ENCODE measurements at regions not wholly inside any gene's neighbourhood (a gene's known extent, or its start where the extent isn't known, plus 50 kb on each side); places are given as distances from the start of the nearest gene placed in this dataset.

GRCh38 chr12:24244801-24245200, 295.3 kb upstream of the SOX5 start:
- Mint-ChIP-seq H3K36me3 (no peaks in the 10 kb centered on the region), H3K9me3 (peaks cover 5 to 6% of the 10 kb centered on the region in 2 donors), H3K27ac (no peak overlapping the region), H3K4me3 (no peak overlapping the region), H3K4me1 (no peaks in the 10 kb centered on the region), H3K27me3 (ENCODE audit: low read depth in 2 of 2) (no peaks in the 10 kb centered on the region)
- ATAC-seq (no peak), DNase-seq (no peak)
- TF ChIP-seq, protein P1, sequence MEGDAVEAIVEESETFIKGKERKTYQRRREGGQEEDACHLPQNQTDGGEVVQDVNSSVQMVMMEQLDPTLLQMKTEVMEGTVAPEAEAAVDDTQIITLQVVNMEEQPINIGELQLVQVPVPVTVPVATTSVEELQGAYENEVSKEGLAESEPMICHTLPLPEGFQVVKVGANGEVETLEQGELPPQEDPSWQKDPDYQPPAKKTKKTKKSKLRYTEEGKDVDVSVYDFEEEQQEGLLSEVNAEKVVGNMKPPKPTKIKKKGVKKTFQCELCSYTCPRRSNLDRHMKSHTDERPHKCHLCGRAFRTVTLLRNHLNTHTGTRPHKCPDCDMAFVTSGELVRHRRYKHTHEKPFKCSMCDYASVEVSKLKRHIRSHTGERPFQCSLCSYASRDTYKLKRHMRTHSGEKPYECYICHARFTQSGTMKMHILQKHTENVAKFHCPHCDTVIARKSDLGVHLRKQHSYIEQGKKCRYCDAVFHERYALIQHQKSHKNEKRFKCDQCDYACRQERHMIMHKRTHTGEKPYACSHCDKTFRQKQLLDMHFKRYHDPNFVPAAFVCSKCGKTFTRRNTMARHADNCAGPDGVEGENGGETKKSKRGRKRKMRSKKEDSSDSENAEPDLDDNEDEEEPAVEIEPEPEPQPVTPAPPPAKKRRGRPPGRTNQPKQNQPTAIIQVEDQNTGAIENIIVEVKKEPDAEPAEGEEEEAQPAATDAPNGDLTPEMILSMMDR (IDR thresholded peaks at IDR 0.05): no peak
- Histone ChIP-seq H3K36me3 (ENCODE audit: control insufficient read depth, insufficient read depth, low read length) (no peaks in the 10 kb centered on the region), H3K9me3 (ENCODE audit: control insufficient read depth, insufficient read depth, low read length) (no peaks in the 10 kb centered on the region), H3K27ac (ENCODE audit: low read length) (no peak overlapping the region), H3K27me3 (ENCODE audit: control insufficient read depth, insufficient read depth, low read length) (no peaks in the 10 kb centered on the region), H3K4me1 (ENCODE audit: control insufficient read depth, insufficient read depth, low read length) (no peaks in the 10 kb centered on the region), H3K4me3 (ENCODE audit: low read length) (no peak overlapping the region)
- intact Hi-C loops (cut with micrococcal nuclease): no loop called here
- 91% methylated on average over 3 of the region's 3 CpGs for WGBS (ENCODE audit: insufficient coverage)

GRCh38 chr12:24244231-24244630, 294.8 kb upstream of the SOX5 start:
- no peak overlapping the region for H3K27ac Mint-ChIP-seq
- TF ChIP-seq, protein P1 (IDR thresholded peaks at IDR 0.05): no peak
- H3K36me3 ChIP-seq (ENCODE audit: control insufficient read depth, insufficient read depth, low read length): no peaks in the 10 kb centered on the region
- no peaks in the 10 kb centered on the region for H3K9me3 ChIP-seq (ENCODE audit: control insufficient read depth, insufficient read depth, low read length)
- no peaks in the 10 kb centered on the region for H3K27me3 Mint-ChIP-seq (ENCODE audit: low read depth in 2 of 2)
- peaks cover 4 to 5% of the 10 kb centered on the region in 2 donors for H3K9me3 Mint-ChIP-seq
- no peak for ATAC-seq
- no peaks in the 10 kb centered on the region for H3K36me3 Mint-ChIP-seq
- intact Hi-C loops (cut with micrococcal nuclease): no loop called here
- WGBS (ENCODE audit: insufficient coverage): 92% methylated on average over 4 of the region's 4 CpGs
- H3K4me1 Mint-ChIP-seq: no peaks in the 10 kb centered on the region
- DNase-seq: no peak
- H3K4me3 Mint-ChIP-seq: no peak overlapping the region
- H3K27me3 ChIP-seq (ENCODE audit: control insufficient read depth, insufficient read depth, low read length): no peaks in the 10 kb centered on the region
- H3K4me3 ChIP-seq (ENCODE audit: low read length): no peak overlapping the region
- no peaks in the 10 kb centered on the region for H3K4me1 ChIP-seq (ENCODE audit: control insufficient read depth, insufficient read depth, low read length)
- H3K27ac ChIP-seq (ENCODE audit: low read length): no peak overlapping the region

GRCh38 chr12:24240707-24241106, 291.2 kb upstream of the SOX5 start:
- Histone ChIP-seq H3K27ac (ENCODE audit: low read length) (no peak overlapping the region), H3K9me3 (ENCODE audit: control insufficient read depth, insufficient read depth, low read length) (no peaks in the 10 kb centered on the region), H3K4me3 (ENCODE audit: low read length) (no peak overlapping the region), H3K36me3 (ENCODE audit: control insufficient read depth, insufficient read depth, low read length) (no peaks in the 10 kb centered on the region), H3K27me3 (ENCODE audit: control insufficient read depth, insufficient read depth, low read length) (no peaks in the 10 kb centered on the region), H3K4me1 (ENCODE audit: control insufficient read depth, insufficient read depth, low read length) (no peaks in the 10 kb centered on the region)
- 100% methylated on average over 1 of the region's 1 CpG for WGBS (ENCODE audit: insufficient coverage)
- Mint-ChIP-seq H3K27me3 (ENCODE audit: low read depth in 2 of 2) (no peaks in the 10 kb centered on the region), H3K27ac (no peak overlapping the region), H3K36me3 (no peaks in the 10 kb centered on the region), H3K4me1 (no peaks in the 10 kb centered on the region), H3K4me3 (no peak overlapping the region), H3K9me3 (peaks cover 0 to 2% of the 10 kb centered on the region in 2 donors)
- intact Hi-C loops (cut with micrococcal nuclease): no loop called here
- TF ChIP-seq, protein P1 (IDR thresholded peaks at IDR 0.05): no peak
- ATAC-seq (no peak), DNase-seq (no peak)

- H3K36me3 ChIP-seq (ENCODE audit: control insufficient read depth, insufficient read depth, low read length): no peaks in the 10 kb centered on the region
- Mint-ChIP-seq H3K4me3 (no peak overlapping the region), H3K27me3 (ENCODE audit: low read depth in 2 of 2) (no peaks in the 10 kb centered on the region), H3K36me3 (no peaks in the 10 kb centered on the region), H3K4me1 (no peaks in the 10 kb centered on the region), H3K27ac (no peak overlapping the region), H3K9me3 (peaks cover 0 to 2% of the 10 kb centered on the region in 2 donors)
- H3K4me1 ChIP-seq (ENCODE audit: control insufficient read depth, insufficient read depth, low read length): no peaks in the 10 kb centered on the region
- no peaks in the 10 kb centered on the region for H3K27me3 ChIP-seq (ENCODE audit: control insufficient read depth, insufficient read depth, low read length)
- TF ChIP-seq, protein P1 (IDR thresholded peaks at IDR 0.05): no peak
- no peak for ATAC-seq
- DNase-seq: no peak
- H3K9me3 ChIP-seq (ENCODE audit: control insufficient read depth, insufficient read depth, low read length): no peaks in the 10 kb centered on the region
- no peak overlapping the region for H3K27ac ChIP-seq (ENCODE audit: low read length)
- intact Hi-C loops (cut with micrococcal nuclease): no loop called here
- WGBS (ENCODE audit: insufficient coverage): 83% methylated on average over 5 of the region's 7 CpGs
- no peak overlapping the region for H3K4me3 ChIP-seq (ENCODE audit: low read length)
Measured at GRCh38 chr12:24233519-24234246, 284.2 kb upstream of the SOX5 start.
